ENCODE measurements at regions not wholly inside any gene's neighbourhood (a gene's known extent, or its start where the extent isn't known, plus 50 kb on each side); places are given as distances from the start of the nearest gene placed in this dataset.

DNA sequence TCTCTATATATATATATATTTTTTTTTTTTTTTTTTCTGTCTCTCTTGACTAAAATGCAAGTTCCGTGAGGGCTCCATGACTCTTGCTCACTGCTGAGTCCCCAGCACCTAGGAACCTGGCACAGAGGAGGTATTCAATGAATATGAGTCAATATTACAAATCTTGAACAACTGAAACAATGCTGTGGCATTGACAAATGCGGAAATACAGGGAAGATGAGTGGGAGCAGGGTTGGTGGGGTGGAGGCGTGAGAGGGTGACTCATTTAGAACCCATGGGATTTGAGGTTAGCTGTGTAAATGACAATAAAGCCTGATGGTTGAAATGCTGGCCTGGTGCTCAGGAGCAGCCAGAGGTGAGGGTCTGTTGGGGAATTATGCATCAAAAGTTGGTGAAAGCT is 121.7 kb upstream of the FUT8 start:
- peak; percentile 37; the same call in 1 of the 2 replicates for ATAC-seq (ENCODE audit: low read depth)
- dilution Hi-C loops (cut with HindIII; ENCODE audit: low sequenced_read_pairs, unreplicated experiment) = no loop called here
- Histone ChIP-seq H3K4me2 (ENCODE audit: low read depth, low read length) (no peak overlapping the region), H3K27ac (ENCODE audit: insufficient read depth, low read length) (no peak overlapping the region), H2BK5ac (ENCODE audit: low read depth, low read length, poor library complexity, severe bottlenecking) (no peak overlapping the region), H3K9ac (ENCODE audit: low read depth, low read length) (no peak overlapping the region), H3K18ac (ENCODE audit: low read depth, low read length) (no peak overlapping the region), H4K91ac (ENCODE audit: insufficient read depth, low read depth, low read length) (no peak overlapping the region), H2BK15ac (ENCODE audit: low read depth, low read length) (no peak overlapping the region), H2BK120ac (ENCODE audit: low read depth, low read length) (no peak overlapping the region), H3K14ac (replicated peaks; ENCODE audit: low read depth, low read length) (no peak overlapping the region), H2AK5ac (ENCODE audit: low read depth, low read length) (no peak overlapping the region), H3K23ac (ENCODE audit: low read depth, low read length) (no peak overlapping the region), H3K56ac (ENCODE audit: extremely low read depth, insufficient read depth, low read length) (no peak overlapping the region), H3K4ac (ENCODE audit: low read depth, low read length) (no peak overlapping the region), H2AFZ (replicated peaks; ENCODE audit: low read length, poor library complexity) (no peak overlapping the region), H2BK20ac (ENCODE audit: low read depth, low read length) (no peak overlapping the region), H4K5ac (ENCODE audit: low read depth, low read length) (no peak overlapping the region), H3K9me1 (ENCODE audit: insufficient read depth, low read length) (no peaks in the 10 kb centered on the region), H3K36me3 (ENCODE audit: control insufficient read depth, insufficient read depth, low read length) (no peaks in the 10 kb centered on the region), H3K79me1 (ENCODE audit: low read depth in 1 of 2, low read length in 2 of 2) (no peaks in the 10 kb centered on the region), H2AK9ac (replicated peaks; ENCODE audit: low read depth, low read length, poor library complexity) (no peak overlapping the region), H3K27me3 (ENCODE audit: control insufficient read depth, insufficient read depth, low read length) (no peaks in the 10 kb centered on the region), H3K4me3 (ENCODE audit: insufficient read depth, low read depth, low read length) (no peak overlapping the region), H4K20me1 (ENCODE audit: insufficient read depth, low read length) (no peaks in the 10 kb centered on the region), H3K9me3 (ENCODE audit: control insufficient read depth, insufficient read depth, low read length) (no peaks in the 10 kb centered on the region), H4K8ac (ENCODE audit: low read depth in 2 of 2, low read length in 2 of 2) (0 out of 4 replicates have a peak overlapping the region, but pooled peaks of 1 of the 2 experiments have one; percentile 0), H3K4me1 (ENCODE audit: control insufficient read depth, insufficient read depth, low read length) (no peaks in the 10 kb centered on the region)
- TF ChIP-seq CEBPB (IDR thresholded peaks at IDR 0.05; ENCODE audit: low read depth, low read length) (peak; percentile 25; the same call in 1 of the 2 replicates), MAZ (IDR thresholded peaks at IDR 0.05; ENCODE audit: borderline replicate concordance, low read depth, low read length) (no peak), FOS (IDR thresholded peaks at IDR 0.05; ENCODE audit: low read depth, low read length) (peak; percentile 71), BHLHE40 (IDR thresholded peaks at IDR 0.05; ENCODE audit: low read depth, low read length) (peak; percentile 32; the same call in 1 of the 2 replicates), CTCF (conservative IDR thresholded peaks at IDR 0.05; ENCODE audit: low read depth, low read length) (no peak), SMC3 (IDR thresholded peaks at IDR 0.05; ENCODE audit: low read depth, low read length) (0 out of 2 replicates have a peak, but pooled peaks have one; percentile 5), CHD1 (IDR thresholded peaks at IDR 0.05; ENCODE audit: low read depth, low read length) (no peak)
- peak; percentile 85 for DNase-seq
- ChIA-PET CTCF (no interaction called here), POLR2A (ENCODE audit: unreplicated experiment) (no interaction called here)
- in situ Hi-C loops (cut with MboI; ENCODE audit: low sequenced_read_pairs) = no loop called here
- intact Hi-C loops (cut with micrococcal nuclease) = no loop called here
- no TSS peak for BruUV-seq (replicated peaks)
- whole genome bisulfite sequencing, 2 experiments (ENCODE audit: extremely low coverage in 2 of 2, insufficient read length in 1 of 2) = 51% methylated on average over 2 of the region's 3 CpGs; no CpG with 5 or more reads in 1 of the 2 experiments

All from IMR-90 (cell line).